GM19395 (cell line): ENCODE measurements at regions not wholly inside any gene's neighbourhood (a gene's known extent, or its start where the extent isn't known, plus 50 kb on each side); places are given as distances from the start of the nearest gene placed in this dataset.

Experiments
- ATAC-seq: cut with Tn5 transposase; IDR thresholded peaks from one replicate; pipeline ENCODE4 v1.9.1; 2021; ENCODE audit warnings: mild to moderate bottlenecking, moderate library complexity; ENCODE audit not compliant: unreplicated experiment

- no peak for ATAC-seq
These were observed 136.9 kb downstream of the NUAK1 start for GRCh38 chr12:106001837-106002218.

- no peak for ATAC-seq
These were observed 135.5 kb downstream of the NUAK1 start for GRCh38 chr12:106003297-106003696.

GRCh38 chr12:106004289-106004688, 134.5 kb downstream of the NUAK1 start:
- no peak for ATAC-seq

GRCh38 chr12:106006382-106006781, 132.4 kb downstream of the NUAK1 start:
- ATAC-seq: no peak

- ATAC-seq: no peak
These were observed 131.8 kb downstream of the NUAK1 start for GRCh38 chr12:106006940-106007339.

GRCh38 chr12:106010741-106011140, 128.0 kb downstream of the NUAK1 start:
- ATAC-seq: no peak
